CD4-positive, alpha-beta T cell treated with Interleukin-10 for 1 hour (primary cell): ENCODE measurements at regions not wholly inside any gene's neighbourhood (a gene's known extent, or its start where the extent isn't known, plus 50 kb on each side); places are given as distances from the start of the nearest gene placed in this dataset.
"Not testable (repeated sequence)": the region's sequence is repeated elsewhere in the genome, so short reads cannot be mapped to it uniquely, and the experiment has no call there.

Source experiments
- DNase-seq: peaks from one replicate; pipeline ENCODE4 v3.0.0-alpha.2; 2020

GRCh38 chr14:86775896-86776295 is 1217.1 kb downstream of the GALC start:
- DNase-seq: not testable (repeated sequence)

- no peak for DNase-seq
Observed at GRCh38 chr14:86774916-86775315, 1218.1 kb downstream of the GALC start.

GRCh38 chr14:86772075-86772474 is 1220.9 kb downstream of the GALC start:
- no peak for DNase-seq

- DNase-seq: no peak
Observed at GRCh38 chr14:86770186-86770585, 1222.8 kb downstream of the GALC start.

DNA sequence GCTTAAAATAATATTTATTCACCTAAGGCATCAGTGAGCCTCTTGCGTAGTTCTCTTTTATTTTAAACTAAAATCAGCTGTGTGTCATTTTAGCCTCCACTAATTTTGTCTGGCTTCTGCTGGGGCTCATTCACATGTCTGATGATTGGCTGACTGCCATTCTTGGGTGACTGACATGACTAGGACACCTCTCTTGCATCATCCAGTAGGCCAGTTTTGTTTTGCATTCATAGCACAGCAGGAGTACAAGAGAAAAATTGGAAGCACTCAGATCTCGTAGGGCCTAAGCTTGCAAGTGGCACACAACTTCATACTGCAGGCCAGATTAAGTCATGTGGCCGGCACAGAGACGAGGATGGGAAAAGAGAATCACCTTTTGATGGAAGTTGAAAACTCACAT is 1226.5 kb downstream of the GALC start:
- no peak for DNase-seq

GRCh38 chr14:86761611-86762010 is 1231.4 kb downstream of the GALC start:
- no peak for DNase-seq

DNA sequence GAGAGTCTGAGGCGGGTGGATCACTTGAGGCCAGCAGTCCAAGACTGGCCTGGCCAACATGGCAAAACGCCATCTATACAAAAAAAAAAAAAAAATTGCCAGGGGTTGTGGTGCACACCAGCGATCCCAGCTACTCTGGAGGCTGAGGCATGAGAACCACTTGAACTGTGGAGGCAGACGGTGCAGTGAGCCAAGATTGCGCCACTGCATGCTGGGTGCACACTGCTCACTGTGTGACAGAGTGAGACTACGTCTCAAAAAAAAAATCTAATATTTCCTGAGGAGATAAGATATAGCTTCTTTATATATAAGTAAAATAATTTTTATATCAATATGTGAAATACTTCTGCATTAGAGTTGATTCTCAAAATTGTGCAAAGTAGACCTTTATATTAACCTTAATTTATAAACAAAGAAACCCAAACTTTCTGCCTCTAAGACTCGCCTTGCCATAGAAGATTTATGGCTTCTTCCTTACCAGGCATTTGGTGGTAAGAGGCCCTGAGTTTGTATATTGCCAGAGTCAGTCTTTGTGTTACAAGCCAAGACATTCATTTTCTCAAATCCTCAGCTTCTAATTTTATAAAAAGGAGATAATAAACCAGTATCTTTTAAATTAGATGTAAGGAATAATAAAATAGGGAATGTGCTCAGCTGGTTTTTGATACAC is 1226.7 kb downstream of the FLRT2 start:
- no peak for DNase-seq

- not testable (repeated sequence) for DNase-seq
Observed at GRCh38 chr14:86750488-86750887, 1220.5 kb downstream of the FLRT2 start.

GRCh38 chr14:86739761-86740160 is 1209.8 kb downstream of the FLRT2 start:
- DNase-seq: no peak

DNA sequence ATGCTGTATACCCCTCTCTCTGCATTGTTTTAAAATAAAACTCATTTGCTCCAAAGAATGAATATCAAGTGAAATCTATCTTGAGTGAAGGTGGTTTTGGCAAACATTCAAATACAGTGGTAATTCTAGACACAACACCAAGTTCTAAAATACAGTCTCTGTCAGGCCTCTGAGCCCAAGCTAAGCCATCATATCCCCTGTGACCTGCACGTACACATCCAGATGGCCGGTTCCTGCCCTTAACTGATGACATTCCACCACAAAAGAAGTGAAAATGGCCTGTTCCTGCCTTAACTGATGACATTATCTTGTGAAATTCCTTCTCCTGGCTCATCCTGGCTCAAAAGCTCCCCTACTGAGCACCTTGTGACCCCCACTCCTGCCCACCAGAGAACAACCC is 1201.5 kb downstream of the FLRT2 start:
- not testable (repeated sequence) for DNase-seq

DNA sequence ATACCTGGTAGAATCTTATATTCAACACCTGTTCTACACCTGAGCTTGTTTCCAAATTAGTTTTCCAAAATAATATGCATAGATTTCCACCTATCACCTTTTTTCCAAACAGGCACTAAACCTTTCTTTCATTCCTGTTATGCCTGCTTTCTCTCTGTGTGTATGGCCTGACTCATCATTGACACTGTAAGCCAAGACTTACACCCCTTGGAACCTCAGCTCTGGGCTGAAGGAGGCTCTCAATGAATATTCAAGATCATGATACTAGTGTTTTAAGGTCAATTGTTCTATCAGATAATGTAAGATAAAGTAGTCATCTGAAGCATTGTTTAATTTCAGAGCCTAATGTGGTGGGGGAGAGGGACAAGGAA is 1193.3 kb downstream of the FLRT2 start:
- DNase-seq: no peak

DNA sequence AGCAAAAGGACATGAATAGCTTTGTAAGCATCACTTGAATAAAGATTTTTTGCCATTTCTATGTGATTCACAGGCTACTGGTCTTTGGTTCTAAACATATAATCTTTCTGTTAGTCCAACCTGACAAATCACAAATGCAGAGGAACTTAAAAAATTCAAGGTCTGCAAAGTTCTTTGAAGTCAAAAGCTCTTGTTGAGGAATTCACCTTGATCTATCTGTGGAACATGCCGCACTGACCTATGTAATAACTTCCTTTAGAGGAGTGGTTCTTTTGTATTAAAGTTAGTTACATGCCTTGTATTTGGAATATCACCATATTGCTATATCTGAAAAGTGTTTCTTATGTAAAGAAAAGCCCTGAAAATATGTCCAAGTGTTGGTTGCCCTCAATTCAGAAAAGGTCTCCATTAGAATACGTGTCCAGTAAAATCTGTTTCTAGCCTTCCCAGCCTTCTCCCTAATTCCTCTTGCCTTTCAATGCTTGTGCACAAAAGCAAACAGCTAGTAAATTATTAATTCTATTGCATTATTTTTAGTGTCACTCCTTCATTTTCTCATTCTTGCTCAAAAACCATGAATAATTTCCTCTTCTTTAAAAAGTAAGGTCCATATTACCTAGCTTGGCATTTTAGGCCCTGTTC is 1192.8 kb downstream of the FLRT2 start:
- no peak for DNase-seq

DNA sequence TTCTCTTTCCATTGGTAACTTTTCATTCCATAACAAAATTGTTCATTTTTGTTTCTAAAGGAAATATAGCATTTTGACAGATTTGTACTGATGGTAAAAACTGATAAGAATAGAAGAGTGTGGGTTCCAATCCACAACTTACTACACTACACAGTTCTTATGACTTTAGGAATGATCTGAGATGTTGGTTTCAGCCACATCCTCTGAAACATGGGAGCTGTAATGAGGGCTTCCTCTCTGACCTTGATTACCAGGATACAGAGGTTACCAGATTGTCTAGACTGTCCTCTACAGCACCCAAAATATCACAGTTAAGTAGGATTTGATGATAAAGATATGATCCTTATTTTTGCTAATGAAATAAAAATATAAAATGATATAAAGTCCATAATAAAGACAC is 1184.6 kb downstream of the FLRT2 start:
- DNase-seq: no peak

DNA sequence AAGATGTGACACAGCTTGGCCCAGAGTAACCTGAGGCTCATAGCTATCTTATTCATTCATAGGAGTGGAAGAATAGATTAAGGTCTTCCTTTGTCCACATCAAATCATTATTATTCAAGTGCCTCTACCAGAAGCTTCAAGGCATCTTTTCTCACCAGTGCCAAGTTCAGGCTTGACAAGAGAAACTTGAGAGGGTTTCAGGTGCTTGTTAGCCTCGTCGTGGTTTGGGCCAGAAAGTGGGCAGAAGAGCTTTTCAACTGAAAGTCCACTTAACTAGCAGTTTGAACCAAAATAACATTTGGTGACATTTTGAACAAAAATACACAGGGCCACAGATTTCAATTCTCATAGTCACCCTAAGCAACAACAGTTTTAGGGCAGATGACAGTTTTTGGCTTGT is 1184.2 kb downstream of the FLRT2 start:
- DNase-seq: no peak

DNA sequence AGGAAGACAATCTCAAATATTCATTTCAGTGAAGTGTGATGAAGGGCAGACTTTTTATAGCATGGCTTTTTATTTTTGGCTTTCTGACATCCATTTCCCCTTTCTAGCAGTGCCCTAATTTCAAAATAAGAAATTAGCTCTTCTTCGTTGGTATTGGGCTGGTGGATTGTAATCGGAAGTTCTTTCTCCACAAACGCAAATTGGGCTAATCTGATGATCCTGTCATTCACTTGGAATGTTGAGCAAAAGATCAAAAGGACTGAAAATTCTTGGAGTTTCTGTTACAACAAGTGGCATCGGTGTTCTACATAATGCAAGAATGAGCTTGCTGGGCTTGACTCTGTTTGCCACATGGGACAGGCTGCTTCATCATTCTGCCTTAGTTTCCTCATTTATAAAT is 1182.8 kb downstream of the FLRT2 start:
- no peak for DNase-seq

GRCh38 chr14:86712176-86712575 is 1182.2 kb downstream of the FLRT2 start:
- no peak for DNase-seq

DNA sequence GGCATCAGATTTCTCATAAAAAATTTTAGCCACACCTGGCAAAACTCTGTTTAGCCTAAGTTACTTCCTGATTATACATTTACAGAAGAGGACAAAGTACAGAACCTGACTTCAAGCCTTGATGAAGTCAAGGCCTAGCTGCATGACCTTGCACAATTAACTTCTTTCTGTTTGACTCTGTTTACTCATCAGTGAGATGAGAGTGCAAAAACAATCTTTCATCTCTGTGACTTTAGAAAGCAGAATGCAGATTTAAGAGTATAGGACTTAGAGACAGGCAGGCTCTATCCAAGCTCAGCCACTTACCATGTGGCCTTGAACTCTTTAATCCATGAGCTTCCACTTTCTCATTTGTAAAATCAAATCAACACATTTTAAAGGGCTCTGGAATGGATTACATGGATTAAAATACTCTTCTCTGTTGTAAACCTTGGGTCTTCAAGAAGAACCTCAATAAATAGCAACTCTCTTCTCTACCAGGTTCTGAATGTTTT is 1178.9 kb downstream of the FLRT2 start:
- no peak for DNase-seq

GRCh38 chr14:86707071-86707470 is 1177.1 kb downstream of the FLRT2 start:
- no peak for DNase-seq

GRCh38 chr14:86683561-86683960 is 1153.6 kb downstream of the FLRT2 start:
- no peak for DNase-seq

- no peak for DNase-seq
Observed at GRCh38 chr14:86675059-86675458, 1145.1 kb downstream of the FLRT2 start.

DNA sequence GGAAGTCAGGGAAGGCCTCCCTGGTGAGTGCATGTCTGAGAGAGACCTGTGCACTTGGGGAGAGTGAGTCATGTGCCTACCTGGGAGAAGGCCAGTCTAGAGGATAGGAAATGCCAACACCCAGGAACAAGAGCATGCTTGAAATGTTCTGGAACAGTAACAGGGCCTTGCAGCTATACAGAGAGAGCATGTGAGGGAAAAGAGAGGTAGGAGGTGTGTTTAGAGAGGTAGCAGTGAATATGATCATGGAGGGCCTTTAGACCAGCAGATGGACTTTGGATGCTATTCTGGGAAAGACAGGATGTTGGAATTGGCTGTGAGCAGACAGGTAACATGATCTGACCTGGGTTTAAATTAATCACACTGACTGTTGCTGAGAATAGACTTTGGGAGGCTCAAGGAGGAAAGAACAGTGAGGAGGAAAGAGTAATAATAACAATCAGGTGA is 1143.6 kb downstream of the FLRT2 start:
- no peak for DNase-seq

DNA sequence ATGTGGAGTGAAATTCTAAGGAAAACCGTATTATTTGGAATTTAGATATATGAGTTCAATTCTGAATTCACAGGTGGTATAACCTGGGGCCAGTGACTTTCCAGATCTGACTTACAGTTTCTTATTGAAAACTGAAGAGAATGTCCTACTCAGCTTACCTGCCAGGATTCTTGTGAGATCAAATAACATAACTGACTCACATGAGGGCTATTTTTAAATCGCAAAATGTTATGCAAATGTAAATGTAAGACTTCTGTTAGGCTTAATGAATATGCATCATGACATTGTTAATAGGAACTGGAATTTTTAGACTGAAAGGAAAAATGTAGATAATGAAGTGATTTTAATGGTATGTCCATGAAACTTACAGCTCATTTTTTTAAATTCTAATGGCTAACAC is 1142.1 kb downstream of the FLRT2 start:
- no peak for DNase-seq

- no peak for DNase-seq
Observed at GRCh38 chr14:86665975-86666374, 1136.0 kb downstream of the FLRT2 start.

- DNase-seq: no peak
Observed at GRCh38 chr14:86662334-86662733, 1132.4 kb downstream of the FLRT2 start.
